Lung (tissue), 11 donors: ENCODE measurements at regions not wholly inside any gene's neighbourhood (a gene's known extent, or its start where the extent isn't known, plus 50 kb on each side); places are given as distances from the start of the nearest gene placed in this dataset.

Experiments
- ATAC-seq: fragments of 200-7000 bp; cut with Tn5 transposase; one replicate; pipeline ENCODE4 v1.9.1; 2020; ENCODE audit warnings: moderate number of reproducible peaks; ENCODE audit not compliant: insufficient read depth, low FRiP score
- DNase-seq, 3 donors: peaks; one replicate each; pipeline ENCODE4 v3.0.0-alpha.2; 2013 to 2017
- H3K27ac ChIP-seq, 2 donors: one replicate each; pipeline ENCODE4 v1.5.1; 2013; ENCODE audit warnings: mild to moderate bottlenecking in 2 of 2, moderate library complexity in 2 of 2, control low read depth in 1 of 2, inconsistent platforms in 1 of 2, low read depth in 1 of 2, low read length in 1 of 2
- H3K27me3 ChIP-seq, 3 donors: one replicate each; pipeline ENCODE4 v1.5.1; 2013; ENCODE audit warnings: low read length in 2 of 3; ENCODE audit not compliant: control insufficient read depth in 3 of 3, insufficient read depth in 3 of 3
- H3K36me3 ChIP-seq, 4 donors: one replicate each; pipeline ENCODE4 v1.5.1; 2013; ENCODE audit warnings: low read length in 4 of 4, mild to moderate bottlenecking in 1 of 4, moderate library complexity in 1 of 4; ENCODE audit not compliant: control insufficient read depth in 4 of 4, insufficient read depth in 4 of 4
- H3K4me1 ChIP-seq, 5 donors: one replicate each; pipeline ENCODE4 v1.5.1; 2013; ENCODE audit warnings: low read length in 5 of 5, mild to moderate bottlenecking in 2 of 5, moderate library complexity in 1 of 5; ENCODE audit not compliant: control insufficient read depth in 5 of 5, insufficient read depth in 5 of 5
- H3K4me3 ChIP-seq: one replicate; pipeline ENCODE4 v1.5.1; 2013; ENCODE audit warnings: mild to moderate bottlenecking, control low read depth, moderate library complexity
- H3K9ac ChIP-seq, 2 donors: one replicate each; pipeline ENCODE4 v1.5.1; 2013; ENCODE audit warnings: low read length in 2 of 2, control low read depth in 1 of 2; ENCODE audit not compliant: insufficient read depth in 1 of 2
- H3K9me3 ChIP-seq, 4 donors: one replicate each; pipeline ENCODE4 v1.5.1; 2013; ENCODE audit warnings: low read length in 3 of 4, mild to moderate bottlenecking in 1 of 4, moderate library complexity in 1 of 4; ENCODE audit not compliant: control insufficient read depth in 4 of 4, insufficient read depth in 3 of 4
- CTCF ChIP-seq: IDR thresholded peaks from 2 replicates; pipeline ENCODE4 v1.5.1; 2012; ENCODE audit warnings: mild to moderate bottlenecking; ENCODE audit errors: control extremely low read depth, extremely low read depth
- WGBS, 2 donors: extraction: QIAGEN DNeasy Blood & Tissue Kit; methylation state at CpG; one replicate each; pipeline ENCODE4 v1.1.7; 2013; 5-methylcytosine and 5-hydroxymethylcytosine counted together
- donor health status: control.
- donor health status: control.
- donor health status: Bipolar disorder and iron deficiency.
- donor health status: healthy.
- donor health status: DM: yes; HTN: yes; CAD: no.

- H3K27me3 ChIP-seq, result no peaks in the 10 kb centered on the region
- no peak overlapping the region for H3K9ac ChIP-seq
- H3K4me3 ChIP-seq, result no peak overlapping the region
- no peaks in the 10 kb centered on the region for H3K36me3 ChIP-seq
- WGBS, 2 donors, result 87 to 89% methylated on average over 10 of the region's 10 CpGs
- no peak for ATAC-seq
- H3K4me1 ChIP-seq, result no peaks in the 10 kb centered on the region
- no peak for TF ChIP-seq CTCF
- no peak for DNase-seq
- H3K9me3 ChIP-seq, result peaks cover 0 to 1% (median 0%) of the 10 kb centered on the region in 4 donors
- H3K27ac ChIP-seq, result no peak overlapping the region
Observed at GRCh38 chr11:116518141-116518540, 254.6 kb downstream of the BUD13 start.

GRCh38 chr11:116517584-116517983, 255.2 kb downstream of the BUD13 start:
- DNase-seq (no peak), ATAC-seq (no peak)
- Histone ChIP-seq H3K4me1 (no peaks in the 10 kb centered on the region), H3K9me3 (peaks cover 0 to 1% (median 0%) of the 10 kb centered on the region in 4 donors), H3K4me3 (no peak overlapping the region), H3K36me3 (no peaks in the 10 kb centered on the region), H3K27ac (no peak overlapping the region), H3K9ac (no peak overlapping the region), H3K27me3 (no peaks in the 10 kb centered on the region)
- 61 to 69% methylated on average over 6 of the region's 6 CpGs for WGBS, 2 donors
- TF ChIP-seq CTCF, result no peak

- no peak for ATAC-seq
- no peaks in the 10 kb centered on the region for H3K27me3 ChIP-seq
- H3K27ac ChIP-seq, result no peak overlapping the region
- 72 to 76% methylated on average over 4 of the region's 4 CpGs for WGBS, 2 donors
- no peak for TF ChIP-seq CTCF
- no peaks in the 10 kb centered on the region for H3K36me3 ChIP-seq
- H3K4me1 ChIP-seq, result no peaks in the 10 kb centered on the region
- H3K9ac ChIP-seq, result no peak overlapping the region
- no peak for DNase-seq
- H3K9me3 ChIP-seq, result peaks cover 0 to 1% (median 0%) of the 10 kb centered on the region in 4 donors
- H3K4me3 ChIP-seq, result no peak overlapping the region
Observed at GRCh38 chr11:116517077-116517476, 255.7 kb downstream of the BUD13 start.

GRCh38 chr11:116515664-116516184, 257.1 kb downstream of the BUD13 start:
- Histone ChIP-seq H3K27me3 (no peaks in the 10 kb centered on the region), H3K9me3 (peaks cover 0 to 1% (median 0%) of the 10 kb centered on the region in 4 donors), H3K27ac (no peak overlapping the region), H3K4me1 (no peaks in the 10 kb centered on the region), H3K9ac (no peak overlapping the region), H3K36me3 (no peaks in the 10 kb centered on the region), H3K4me3 (no peak overlapping the region)
- no peak for TF ChIP-seq CTCF
- WGBS, 2 donors, result 73 to 83% methylated on average over 7 of the region's 7 CpGs
- no peak for ATAC-seq
- no peak for DNase-seq
